ENCODE measurements at regions not wholly inside any gene's neighbourhood (a gene's known extent, or its start where the extent isn't known, plus 50 kb on each side); places are given as distances from the start of the nearest gene placed in this dataset.

- no peaks in the 10 kb centered on the region for H3K27me3 ChIP-seq (replicated peaks; ENCODE audit: control insufficient read depth, insufficient read depth, low read length, poor library complexity, severe bottlenecking)
- H3K9me3 ChIP-seq (ENCODE audit: control insufficient read depth, low read length) = no peaks in the 10 kb centered on the region
- no peak for DNase-seq
- no peaks in the 10 kb centered on the region for H3K4me1 ChIP-seq (ENCODE audit: control insufficient read depth, insufficient read depth, low read length, poor library complexity, severe bottlenecking)
- H3K4me3 ChIP-seq (ENCODE audit: insufficient read depth, low read depth, low read length, poor library complexity, severe bottlenecking) = no peak overlapping the region
- H3K27ac ChIP-seq (ENCODE audit: insufficient read depth, low read length, poor library complexity, severe bottlenecking) = no peak overlapping the region
- no peaks in the 10 kb centered on the region for H3K36me3 ChIP-seq (ENCODE audit: control insufficient read depth, insufficient read depth, low read length)
These were observed 709.0 kb upstream of the FAM98A start for GRCh38 chr2:34308140-34308539.

- Histone ChIP-seq H3K27me3 (replicated peaks; ENCODE audit: control insufficient read depth, insufficient read depth, low read length, poor library complexity, severe bottlenecking) (no peaks in the 10 kb centered on the region), H3K4me1 (ENCODE audit: control insufficient read depth, insufficient read depth, low read length, poor library complexity, severe bottlenecking) (no peaks in the 10 kb centered on the region), H3K4me3 (ENCODE audit: insufficient read depth, low read depth, low read length, poor library complexity, severe bottlenecking) (no peak overlapping the region), H3K36me3 (ENCODE audit: control insufficient read depth, insufficient read depth, low read length) (no peaks in the 10 kb centered on the region), H3K27ac (ENCODE audit: insufficient read depth, low read length, poor library complexity, severe bottlenecking) (no peak overlapping the region), H3K9me3 (ENCODE audit: control insufficient read depth, low read length) (no peaks in the 10 kb centered on the region)
- no peak for DNase-seq
These were observed 708.5 kb upstream of the FAM98A start for GRCh38 chr2:34307636-34308035.

GRCh38 chr2:34306745-34307144 is 707.6 kb upstream of the FAM98A start:
- no peaks in the 10 kb centered on the region for H3K27me3 ChIP-seq (replicated peaks; ENCODE audit: control insufficient read depth, insufficient read depth, low read length, poor library complexity, severe bottlenecking)
- H3K36me3 ChIP-seq (ENCODE audit: control insufficient read depth, insufficient read depth, low read length) = no peaks in the 10 kb centered on the region
- H3K4me3 ChIP-seq (ENCODE audit: insufficient read depth, low read depth, low read length, poor library complexity, severe bottlenecking) = no peak overlapping the region
- H3K4me1 ChIP-seq (ENCODE audit: control insufficient read depth, insufficient read depth, low read length, poor library complexity, severe bottlenecking) = no peaks in the 10 kb centered on the region
- H3K27ac ChIP-seq (ENCODE audit: insufficient read depth, low read length, poor library complexity, severe bottlenecking) = no peak overlapping the region
- DNase-seq = no peak
- no peaks in the 10 kb centered on the region for H3K9me3 ChIP-seq (ENCODE audit: control insufficient read depth, low read length)

GRCh38 chr2:34305587-34305986 is 706.5 kb upstream of the FAM98A start:
- H3K27ac ChIP-seq (ENCODE audit: insufficient read depth, low read length, poor library complexity, severe bottlenecking) = no peak overlapping the region
- no peak for DNase-seq
- H3K4me3 ChIP-seq (ENCODE audit: insufficient read depth, low read depth, low read length, poor library complexity, severe bottlenecking) = no peak overlapping the region
- H3K9me3 ChIP-seq (ENCODE audit: control insufficient read depth, low read length) = no peaks in the 10 kb centered on the region
- H3K4me1 ChIP-seq (ENCODE audit: control insufficient read depth, insufficient read depth, low read length, poor library complexity, severe bottlenecking) = no peaks in the 10 kb centered on the region
- H3K27me3 ChIP-seq (replicated peaks; ENCODE audit: control insufficient read depth, insufficient read depth, low read length, poor library complexity, severe bottlenecking) = no peaks in the 10 kb centered on the region
- H3K36me3 ChIP-seq (ENCODE audit: control insufficient read depth, insufficient read depth, low read length) = no peaks in the 10 kb centered on the region

GRCh38 chr2:34294961-34295360 is 695.9 kb upstream of the FAM98A start:
- Histone ChIP-seq H3K4me1 (ENCODE audit: control insufficient read depth, insufficient read depth, low read length, poor library complexity, severe bottlenecking) (no peaks in the 10 kb centered on the region), H3K36me3 (ENCODE audit: control insufficient read depth, insufficient read depth, low read length) (no peaks in the 10 kb centered on the region), H3K27me3 (replicated peaks; ENCODE audit: control insufficient read depth, insufficient read depth, low read length, poor library complexity, severe bottlenecking) (no peaks in the 10 kb centered on the region), H3K27ac (ENCODE audit: insufficient read depth, low read length, poor library complexity, severe bottlenecking) (no peak overlapping the region), H3K4me3 (ENCODE audit: insufficient read depth, low read depth, low read length, poor library complexity, severe bottlenecking) (no peak overlapping the region), H3K9me3 (ENCODE audit: control insufficient read depth, low read length) (no peaks in the 10 kb centered on the region)
- DNase-seq = no peak

GRCh38 chr2:34291076-34291475 is 692.0 kb upstream of the FAM98A start:
- Histone ChIP-seq H3K27ac (ENCODE audit: insufficient read depth, low read length, poor library complexity, severe bottlenecking) (no peak overlapping the region), H3K9me3 (ENCODE audit: control insufficient read depth, low read length) (no peaks in the 10 kb centered on the region), H3K4me1 (ENCODE audit: control insufficient read depth, insufficient read depth, low read length, poor library complexity, severe bottlenecking) (no peaks in the 10 kb centered on the region), H3K27me3 (replicated peaks; ENCODE audit: control insufficient read depth, insufficient read depth, low read length, poor library complexity, severe bottlenecking) (no peaks in the 10 kb centered on the region), H3K36me3 (ENCODE audit: control insufficient read depth, insufficient read depth, low read length) (no peaks in the 10 kb centered on the region), H3K4me3 (ENCODE audit: insufficient read depth, low read depth, low read length, poor library complexity, severe bottlenecking) (no peak overlapping the region)
- DNase-seq = no peak

- no peak for DNase-seq
- no peaks in the 10 kb centered on the region for H3K9me3 ChIP-seq (ENCODE audit: control insufficient read depth, low read length)
- H3K27ac ChIP-seq (ENCODE audit: insufficient read depth, low read length, poor library complexity, severe bottlenecking) = no peak overlapping the region
- no peaks in the 10 kb centered on the region for H3K27me3 ChIP-seq (replicated peaks; ENCODE audit: control insufficient read depth, insufficient read depth, low read length, poor library complexity, severe bottlenecking)
- H3K36me3 ChIP-seq (ENCODE audit: control insufficient read depth, insufficient read depth, low read length) = no peaks in the 10 kb centered on the region
- H3K4me1 ChIP-seq (ENCODE audit: control insufficient read depth, insufficient read depth, low read length, poor library complexity, severe bottlenecking) = no peaks in the 10 kb centered on the region
- H3K4me3 ChIP-seq (ENCODE audit: insufficient read depth, low read depth, low read length, poor library complexity, severe bottlenecking) = no peak overlapping the region
These were observed 688.9 kb upstream of the FAM98A start for GRCh38 chr2:34288016-34288415.

- DNase-seq = no peak
- H3K27ac ChIP-seq (ENCODE audit: insufficient read depth, low read length, poor library complexity, severe bottlenecking) = no peak overlapping the region
- no peaks in the 10 kb centered on the region for H3K36me3 ChIP-seq (ENCODE audit: control insufficient read depth, insufficient read depth, low read length)
- no peak overlapping the region for H3K4me3 ChIP-seq (ENCODE audit: insufficient read depth, low read depth, low read length, poor library complexity, severe bottlenecking)
- H3K4me1 ChIP-seq (ENCODE audit: control insufficient read depth, insufficient read depth, low read length, poor library complexity, severe bottlenecking) = no peaks in the 10 kb centered on the region
- no peaks in the 10 kb centered on the region for H3K27me3 ChIP-seq (replicated peaks; ENCODE audit: control insufficient read depth, insufficient read depth, low read length, poor library complexity, severe bottlenecking)
- no peaks in the 10 kb centered on the region for H3K9me3 ChIP-seq (ENCODE audit: control insufficient read depth, low read length)
These were observed 681.5 kb upstream of the FAM98A start for GRCh38 chr2:34280606-34281005.

- H3K9me3 ChIP-seq (ENCODE audit: control insufficient read depth, low read length) = no peaks in the 10 kb centered on the region
- no peaks in the 10 kb centered on the region for H3K36me3 ChIP-seq (ENCODE audit: control insufficient read depth, insufficient read depth, low read length)
- H3K27ac ChIP-seq (ENCODE audit: insufficient read depth, low read length, poor library complexity, severe bottlenecking) = no peak overlapping the region
- H3K4me1 ChIP-seq (ENCODE audit: control insufficient read depth, insufficient read depth, low read length, poor library complexity, severe bottlenecking) = no peaks in the 10 kb centered on the region
- H3K4me3 ChIP-seq (ENCODE audit: insufficient read depth, low read depth, low read length, poor library complexity, severe bottlenecking) = no peak overlapping the region
- DNase-seq = no peak
- no peaks in the 10 kb centered on the region for H3K27me3 ChIP-seq (replicated peaks; ENCODE audit: control insufficient read depth, insufficient read depth, low read length, poor library complexity, severe bottlenecking)
These were observed 668.0 kb upstream of the FAM98A start for GRCh38 chr2:34266908-34267697.

GRCh38 chr2:34261701-34262100 is 662.6 kb upstream of the FAM98A start:
- Histone ChIP-seq H3K9me3 (ENCODE audit: control insufficient read depth, low read length) (no peaks in the 10 kb centered on the region), H3K27ac (ENCODE audit: insufficient read depth, low read length, poor library complexity, severe bottlenecking) (no peak overlapping the region), H3K27me3 (replicated peaks; ENCODE audit: control insufficient read depth, insufficient read depth, low read length, poor library complexity, severe bottlenecking) (no peaks in the 10 kb centered on the region), H3K4me3 (ENCODE audit: insufficient read depth, low read depth, low read length, poor library complexity, severe bottlenecking) (no peak overlapping the region), H3K36me3 (ENCODE audit: control insufficient read depth, insufficient read depth, low read length) (no peaks in the 10 kb centered on the region), H3K4me1 (ENCODE audit: control insufficient read depth, insufficient read depth, low read length, poor library complexity, severe bottlenecking) (no peaks in the 10 kb centered on the region)
- DNase-seq = no peak
